Hepatocyte (in vitro differentiated cells): ENCODE measurements at regions not wholly inside any gene's neighbourhood (a gene's known extent, or its start where the extent isn't known, plus 50 kb on each side); places are given as distances from the start of the nearest gene placed in this dataset.

ENCODE experiments used
- DNase-seq: peaks from one replicate; pipeline ENCODE4 v3.0.0-alpha.2; 2016; ENCODE audit warnings: low spot score
- H2AFZ ChIP-seq: fragments of 200-600 bp; sonication (generic); 2 replicates; pipeline ENCODE4 v1.6.0; 2016; ENCODE audit warnings: antibody characterized with exemption, mild to moderate bottlenecking
- H3K27ac ChIP-seq: fragments of 200-600 bp; sonication (generic); 2 replicates; pipeline ENCODE4 v1.5.1; 2016; ENCODE audit warnings: mild to moderate bottlenecking
- H3K27me3 ChIP-seq: fragments of 200-600 bp; sonication (generic); 2 replicates; pipeline ENCODE4 v1.6.1; 2016
- H3K36me3 ChIP-seq: fragments of 200-600 bp; sonication (generic); replicated peaks from 2 replicates; pipeline ENCODE4 v1.5.1; 2016; ENCODE audit warnings: low read depth; ENCODE audit not compliant: insufficient read depth
- H3K4me1 ChIP-seq: fragments of 200-600 bp; sonication (generic); 2 replicates; pipeline ENCODE4 v1.5.1; 2016; ENCODE audit warnings: mild to moderate bottlenecking, moderate library complexity; ENCODE audit not compliant: insufficient read depth
- H3K4me2 ChIP-seq: fragments of 200-600 bp; sonication (generic); 2 replicates; pipeline ENCODE4 v1.6.0; 2016
- H3K4me3 ChIP-seq: fragments of 200-600 bp; sonication (generic); 2 replicates; pipeline ENCODE4 v1.5.1; 2016; ENCODE audit warnings: mild to moderate bottlenecking
- H3K79me2 ChIP-seq: fragments of 200-600 bp; sonication (generic); 2 replicates; pipeline ENCODE4 v1.6.0; 2017; ENCODE audit warnings: mild to moderate bottlenecking
- H3K9me2 ChIP-seq: fragments of 200-600 bp; sonication (generic); replicated peaks from 2 replicates; pipeline ENCODE4 v1.6.0; 2017; ENCODE audit warnings: mild to moderate bottlenecking; ENCODE audit not compliant: insufficient read depth
- H3K9me3 ChIP-seq: fragments of 200-600 bp; sonication (generic); 2 replicates; pipeline ENCODE4 v1.5.1; 2016; ENCODE audit warnings: low read depth, mild to moderate bottlenecking
- H4K20me1 ChIP-seq: fragments of 200-600 bp; sonication (generic); 2 replicates; pipeline ENCODE4 v1.6.0; 2016; ENCODE audit warnings: mild to moderate bottlenecking; ENCODE audit not compliant: insufficient read depth, poor library complexity, severe bottlenecking
- EZH2 ChIP-seq: fragments of 200-600 bp; sonication (generic); IDR thresholded peaks from 2 replicates; pipeline ENCODE4 v1.6.1; 2016; ENCODE audit warnings: antibody characterized with exemption, mild to moderate bottlenecking, borderline replicate concordance
- EZH2phosphoT487 ChIP-seq: fragments of 200-600 bp; sonication (generic); IDR thresholded peaks from one replicate; pipeline ENCODE4 v1.6.1; 2018; ENCODE audit warnings: antibody characterized with exemption, mild to moderate bottlenecking, low read depth, moderate library complexity; ENCODE audit not compliant: unreplicated experiment, severe bottlenecking
- WGBS: methylation state at CpG from one replicate; pipeline ENCODE4 v1.1.6; 2016; ENCODE audit warnings: low lambda C conversion rate; ENCODE audit errors: missing lambda C conversion rate; 5-methylcytosine and 5-hydroxymethylcytosine counted together
- TF ChIP-seq, protein P1 (sequence below): fragments of 200-600 bp; sonication (generic); IDR thresholded peaks from 2 replicates; pipeline ENCODE4 v1.5.1; 2016; ENCODE audit warnings: antibody characterized with exemption, mild to moderate bottlenecking; ENCODE audit not compliant: poor library complexity

DNA sequence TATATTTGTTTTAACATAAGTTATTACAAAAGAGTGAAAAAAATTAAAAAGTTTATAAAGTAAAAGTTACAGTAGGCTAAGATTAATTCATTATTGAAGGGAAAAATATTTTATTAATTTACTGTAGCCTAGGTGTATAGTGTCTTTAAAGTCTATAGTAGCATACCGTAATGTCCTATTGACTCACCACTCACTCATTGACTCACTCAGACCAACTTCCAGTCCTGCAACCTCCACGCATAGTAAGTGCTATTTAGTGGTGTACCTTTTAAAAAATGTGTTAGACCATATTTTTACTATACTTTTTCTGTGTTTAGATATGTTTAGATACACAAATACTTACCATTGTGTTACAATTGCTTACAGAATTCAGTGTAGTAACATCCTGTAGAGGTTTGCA is 841.1 kb downstream of the CENPC start:
- no peaks in the 10 kb centered on the region for H3K36me3 ChIP-seq
- no peaks in the 10 kb centered on the region for H4K20me1 ChIP-seq
- H3K4me3 ChIP-seq = no peak overlapping the region
- no peak for DNase-seq
- no peak overlapping the region for H2AFZ ChIP-seq
- TF ChIP-seq EZH2phosphoT487 (no peak), EZH2 (no peak)
- TF ChIP-seq, protein P1, sequence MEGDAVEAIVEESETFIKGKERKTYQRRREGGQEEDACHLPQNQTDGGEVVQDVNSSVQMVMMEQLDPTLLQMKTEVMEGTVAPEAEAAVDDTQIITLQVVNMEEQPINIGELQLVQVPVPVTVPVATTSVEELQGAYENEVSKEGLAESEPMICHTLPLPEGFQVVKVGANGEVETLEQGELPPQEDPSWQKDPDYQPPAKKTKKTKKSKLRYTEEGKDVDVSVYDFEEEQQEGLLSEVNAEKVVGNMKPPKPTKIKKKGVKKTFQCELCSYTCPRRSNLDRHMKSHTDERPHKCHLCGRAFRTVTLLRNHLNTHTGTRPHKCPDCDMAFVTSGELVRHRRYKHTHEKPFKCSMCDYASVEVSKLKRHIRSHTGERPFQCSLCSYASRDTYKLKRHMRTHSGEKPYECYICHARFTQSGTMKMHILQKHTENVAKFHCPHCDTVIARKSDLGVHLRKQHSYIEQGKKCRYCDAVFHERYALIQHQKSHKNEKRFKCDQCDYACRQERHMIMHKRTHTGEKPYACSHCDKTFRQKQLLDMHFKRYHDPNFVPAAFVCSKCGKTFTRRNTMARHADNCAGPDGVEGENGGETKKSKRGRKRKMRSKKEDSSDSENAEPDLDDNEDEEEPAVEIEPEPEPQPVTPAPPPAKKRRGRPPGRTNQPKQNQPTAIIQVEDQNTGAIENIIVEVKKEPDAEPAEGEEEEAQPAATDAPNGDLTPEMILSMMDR = no peak
- no peak overlapping the region for H3K4me2 ChIP-seq
- H3K27me3 ChIP-seq = no peaks in the 10 kb centered on the region
- H3K4me1 ChIP-seq = no peaks in the 10 kb centered on the region
- H3K9me2 ChIP-seq = no peaks in the 10 kb centered on the region
- no peaks in the 10 kb centered on the region for H3K9me3 ChIP-seq
- H3K79me2 ChIP-seq = no peaks in the 10 kb centered on the region
- no peak overlapping the region for H3K27ac ChIP-seq
- WGBS = 97% methylated on average over 2 of the region's 2 CpGs

DNA sequence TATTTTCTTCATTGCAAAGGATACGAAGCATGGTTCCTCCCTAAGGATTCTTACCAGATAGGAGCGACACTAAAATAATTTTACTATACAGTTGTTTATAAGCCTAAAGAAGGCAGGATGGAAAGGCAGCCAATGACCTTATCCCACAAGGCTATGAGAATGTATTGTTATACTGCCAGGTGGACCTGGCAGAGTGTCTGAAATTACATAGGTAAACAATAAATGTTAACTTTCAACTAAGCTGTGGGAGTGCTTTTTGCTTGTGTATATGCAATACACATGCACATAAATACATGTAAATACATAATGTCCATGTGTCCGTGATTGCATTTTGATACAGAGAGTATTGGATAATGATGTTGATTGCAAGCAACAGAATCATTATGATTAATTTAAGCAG is 850.6 kb downstream of the CENPC start:
- TF ChIP-seq EZH2 = no peak
- TF ChIP-seq, protein P1 = no peak
- no peak for TF ChIP-seq EZH2phosphoT487
- no peak overlapping the region for H2AFZ ChIP-seq
- H4K20me1 ChIP-seq = no peaks in the 10 kb centered on the region
- no peak for DNase-seq
- H3K9me3 ChIP-seq = no peaks in the 10 kb centered on the region
- no peaks in the 10 kb centered on the region for H3K27me3 ChIP-seq
- no peaks in the 10 kb centered on the region for H3K9me2 ChIP-seq
- no peak overlapping the region for H3K27ac ChIP-seq
- H3K36me3 ChIP-seq = no peaks in the 10 kb centered on the region
- 91% methylated on average over 3 of the region's 3 CpGs for WGBS
- no peak overlapping the region for H3K4me2 ChIP-seq
- H3K4me3 ChIP-seq = no peak overlapping the region
- H3K4me1 ChIP-seq = no peaks in the 10 kb centered on the region
- no peaks in the 10 kb centered on the region for H3K79me2 ChIP-seq

DNA sequence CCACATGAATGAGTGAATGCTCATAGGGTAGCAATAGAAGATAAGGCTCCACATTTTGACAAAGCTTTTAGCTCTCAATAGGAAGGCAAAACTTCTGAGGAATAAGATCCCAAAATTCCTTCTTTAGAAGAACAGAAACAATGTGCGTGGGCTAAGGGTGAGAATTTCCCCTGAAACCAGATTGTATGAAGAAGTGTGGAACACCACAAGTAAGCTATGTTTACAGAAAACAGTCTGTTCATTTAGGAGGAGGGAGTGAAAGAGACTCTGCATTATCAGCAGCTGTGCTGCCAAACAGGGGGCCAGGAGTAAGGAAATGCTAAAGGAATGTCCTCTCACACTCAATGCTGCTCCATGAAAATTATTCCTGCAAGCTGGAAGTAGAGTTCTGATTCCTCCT is 851.6 kb downstream of the CENPC start:
- Histone ChIP-seq H3K36me3 (no peaks in the 10 kb centered on the region), H3K79me2 (no peaks in the 10 kb centered on the region), H3K9me3 (no peaks in the 10 kb centered on the region), H2AFZ (peak overlapping the region; percentile 3), H4K20me1 (no peaks in the 10 kb centered on the region), H3K27me3 (no peaks in the 10 kb centered on the region), H3K27ac (no peak overlapping the region), H3K4me2 (peak overlapping the region; percentile 5), H3K4me3 (no peak overlapping the region), H3K4me1 (no peaks in the 10 kb centered on the region), H3K9me2 (no peaks in the 10 kb centered on the region)
- TF ChIP-seq EZH2phosphoT487 = no peak
- TF ChIP-seq EZH2 = no peak
- TF ChIP-seq, protein P1 = no peak
- WGBS = 48% methylated on average over 1 of the region's 1 CpG
- DNase-seq = no peak

DNA sequence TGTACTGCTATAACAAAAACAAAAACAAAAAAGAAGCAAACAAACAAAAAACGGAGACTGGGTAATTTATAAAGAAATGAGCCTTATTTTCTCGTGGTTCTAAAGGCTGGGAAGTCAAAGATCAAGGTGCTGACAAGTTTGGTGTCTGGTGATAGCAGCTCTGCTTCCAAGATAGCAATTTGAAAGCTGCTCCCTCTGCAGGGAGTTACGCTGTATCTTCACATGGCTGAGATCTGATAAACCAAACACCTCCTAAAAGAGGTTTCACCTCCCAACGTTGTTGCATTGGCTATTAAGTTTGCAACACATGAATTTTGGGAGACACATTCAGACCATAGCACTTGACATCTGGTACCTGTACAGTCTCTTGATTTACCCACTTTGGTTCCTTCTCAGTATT is 854.2 kb downstream of the CENPC start:
- H3K9me2 ChIP-seq = no peaks in the 10 kb centered on the region
- no peaks in the 10 kb centered on the region for H3K9me3 ChIP-seq
- H3K27ac ChIP-seq = no peak overlapping the region
- no peaks in the 10 kb centered on the region for H3K4me1 ChIP-seq
- no peaks in the 10 kb centered on the region for H3K27me3 ChIP-seq
- H3K79me2 ChIP-seq = no peaks in the 10 kb centered on the region
- 45% methylated on average over 4 of the region's 4 CpGs for WGBS
- H3K4me3 ChIP-seq = no peak overlapping the region
- no peak overlapping the region for H3K4me2 ChIP-seq
- no peak overlapping the region for H2AFZ ChIP-seq
- no peaks in the 10 kb centered on the region for H4K20me1 ChIP-seq
- DNase-seq = no peak
- no peak for TF ChIP-seq EZH2phosphoT487
- TF ChIP-seq, protein P1 = no peak
- no peak for TF ChIP-seq EZH2
- H3K36me3 ChIP-seq = no peaks in the 10 kb centered on the region
